ENCODE measurements at regions not wholly inside any gene's neighbourhood (a gene's known extent, or its start where the extent isn't known, plus 50 kb on each side); places are given as distances from the start of the nearest gene placed in this dataset.

- ATAC-seq (ENCODE audit: poor library complexity) (no peak), DNase-seq (no peak)
- intact Hi-C loops (cut with DNase I) = no loop called here
Measured at GRCh38 chr2:128876986-128877983, 558.6 kb upstream of the HS6ST1 start.

GRCh38 chr2:128879161-128879560, 560.5 kb upstream of the HS6ST1 start:
- ATAC-seq (ENCODE audit: poor library complexity) (no peak), DNase-seq (no peak)
- intact Hi-C loops (cut with DNase I) = no loop called here

GRCh38 chr2:128894896-128895295, 576.2 kb upstream of the HS6ST1 start:
- intact Hi-C loops (cut with DNase I) = no loop called here
- ATAC-seq (ENCODE audit: poor library complexity) (no peak), DNase-seq (no peak)

GRCh38 chr2:128901572-128902391, 583.1 kb upstream of the HS6ST1 start:
- ATAC-seq (ENCODE audit: poor library complexity) = peak; percentile 51
- intact Hi-C loops (cut with DNase I) = no loop called here
- DNase-seq = no peak

GRCh38 chr2:128903637-128904036, 585.0 kb upstream of the HS6ST1 start:
- no peak for ATAC-seq (ENCODE audit: poor library complexity)

GRCh38 chr2:128911276-128911675, 592.6 kb upstream of the HS6ST1 start:
- no peak for DNase-seq
- intact Hi-C loops (cut with DNase I) = no loop called here
- no peak for ATAC-seq (ENCODE audit: poor library complexity)

More at GRCh38 chr2:128903637-128904036, 585.0 kb upstream of the HS6ST1 start:
- DNase-seq = no peak
- intact Hi-C loops (cut with DNase I) = no loop called here

GRCh38 chr2:128914320-128914719, 595.7 kb upstream of the HS6ST1 start:
- ATAC-seq (ENCODE audit: poor library complexity) = no peak
- DNase-seq = no peak
- intact Hi-C loops (cut with DNase I) = no loop called here

GRCh38 chr2:128921751-128922150, 603.1 kb upstream of the HS6ST1 start:
- intact Hi-C loops (cut with DNase I) = no loop called here
- ATAC-seq (ENCODE audit: poor library complexity) = no peak
- no peak for DNase-seq

- intact Hi-C loops (cut with DNase I) = no loop called here
- ATAC-seq (ENCODE audit: poor library complexity) = no peak
- no peak for DNase-seq
Measured at GRCh38 chr2:128922154-128922553, 603.5 kb upstream of the HS6ST1 start.

GRCh38 chr2:128925631-128926030, 607.0 kb upstream of the HS6ST1 start:
- DNase-seq (no peak), ATAC-seq (ENCODE audit: poor library complexity) (no peak)
- intact Hi-C loops (cut with DNase I) = no loop called here

GRCh38 chr2:128930101-128930500, 611.4 kb upstream of the HS6ST1 start:
- intact Hi-C loops (cut with DNase I) = no loop called here
- DNase-seq = no peak
- no peak for ATAC-seq (ENCODE audit: poor library complexity)

- no peak for ATAC-seq (ENCODE audit: poor library complexity)
- no peak for DNase-seq
- intact Hi-C loops (cut with DNase I) = no loop called here
Measured at GRCh38 chr2:128940378-128940777, 621.7 kb upstream of the HS6ST1 start.

- intact Hi-C loops (cut with DNase I) = no loop called here
- no peak for DNase-seq
Measured at GRCh38 chr2:128941751-128942150, 623.1 kb upstream of the HS6ST1 start.

GRCh38 chr2:128949360-128949759, 630.7 kb upstream of the HS6ST1 start:
- intact Hi-C loops (cut with DNase I) = no loop called here
- DNase-seq = no peak
- no peak for ATAC-seq (ENCODE audit: poor library complexity)

More at GRCh38 chr2:128941751-128942150, 623.1 kb upstream of the HS6ST1 start:
- ATAC-seq (ENCODE audit: poor library complexity) = no peak

- DNase-seq (no peak), ATAC-seq (ENCODE audit: poor library complexity) (no peak)
- intact Hi-C loops (cut with DNase I) = no loop called here
Measured at GRCh38 chr2:128950758-128951157, 632.1 kb upstream of the HS6ST1 start.

GRCh38 chr2:128958241-128958640, 639.6 kb upstream of the HS6ST1 start:
- intact Hi-C loops (cut with DNase I) = no loop called here
- DNase-seq = no peak
- no peak for ATAC-seq (ENCODE audit: poor library complexity)

GRCh38 chr2:128967646-128968045, 649.0 kb upstream of the HS6ST1 start:
- DNase-seq (no peak), ATAC-seq (ENCODE audit: poor library complexity) (no peak)
- intact Hi-C loops (cut with DNase I) = no loop called here

GRCh38 chr2:128969374-128969773, 650.7 kb upstream of the HS6ST1 start:
- intact Hi-C loops (cut with DNase I) = no loop called here
- ATAC-seq (ENCODE audit: poor library complexity) (no peak), DNase-seq (no peak)

GRCh38 chr2:128970332-128971116, 651.9 kb upstream of the HS6ST1 start:
- no peak for DNase-seq
- intact Hi-C loops (cut with DNase I) = no loop called here
- ATAC-seq (ENCODE audit: poor library complexity) = no peak
